ENCODE measurements at regions not wholly inside any gene's neighbourhood (a gene's known extent, or its start where the extent isn't known, plus 50 kb on each side); places are given as distances from the start of the nearest gene placed in this dataset.
A peak's percentile ranks its signal among the peaks of the same experiment; 100 is the strongest.
"Not testable (repeated sequence)": the region's sequence is repeated elsewhere in the genome, so short reads cannot be mapped to it uniquely, and the experiment has no call there.

DNA sequence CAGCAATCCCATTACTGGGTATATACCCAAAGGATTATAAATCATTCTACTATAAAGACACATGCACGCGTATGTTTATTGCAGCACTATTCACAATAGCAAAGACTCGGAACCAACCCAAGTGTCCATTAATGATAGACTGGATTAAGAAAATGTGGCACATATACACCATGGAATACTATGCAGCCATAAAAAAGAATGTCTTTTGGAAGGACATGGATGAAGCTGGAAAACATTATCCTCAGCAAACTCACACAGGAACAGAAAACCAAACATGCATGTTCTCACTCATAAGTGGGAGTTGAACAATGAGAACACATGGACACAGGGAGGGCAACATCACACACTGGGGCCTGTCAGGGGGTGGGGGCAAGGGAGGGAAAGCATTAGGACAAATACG is 143.7 kb upstream of the IVNS1ABP start:
- not testable (repeated sequence) for DNase-seq

GRCh38 chr1:185459141-185459540 is 142.1 kb upstream of the IVNS1ABP start:
- DNase-seq, result no peak

- DNase-seq, result no peak
Observed at GRCh38 chr1:185458670-185459069, 141.6 kb upstream of the IVNS1ABP start.

GRCh38 chr1:185453496-185454192 is 136.6 kb upstream of the IVNS1ABP start:
- no peak for DNase-seq

GRCh38 chr1:185450917-185451316 is 133.9 kb upstream of the IVNS1ABP start:
- DNase-seq, result no peak

- no peak for DNase-seq
Observed at GRCh38 chr1:185450060-185450788, 133.2 kb upstream of the IVNS1ABP start.

GRCh38 chr1:185449378-185450059 is 132.5 kb upstream of the IVNS1ABP start:
- no peak for DNase-seq

GRCh38 chr1:185448591-185449186 is 131.6 kb upstream of the IVNS1ABP start:
- no peak for DNase-seq

GRCh38 chr1:185446131-185446530 is 129.1 kb upstream of the IVNS1ABP start:
- DNase-seq, result no peak

DNA sequence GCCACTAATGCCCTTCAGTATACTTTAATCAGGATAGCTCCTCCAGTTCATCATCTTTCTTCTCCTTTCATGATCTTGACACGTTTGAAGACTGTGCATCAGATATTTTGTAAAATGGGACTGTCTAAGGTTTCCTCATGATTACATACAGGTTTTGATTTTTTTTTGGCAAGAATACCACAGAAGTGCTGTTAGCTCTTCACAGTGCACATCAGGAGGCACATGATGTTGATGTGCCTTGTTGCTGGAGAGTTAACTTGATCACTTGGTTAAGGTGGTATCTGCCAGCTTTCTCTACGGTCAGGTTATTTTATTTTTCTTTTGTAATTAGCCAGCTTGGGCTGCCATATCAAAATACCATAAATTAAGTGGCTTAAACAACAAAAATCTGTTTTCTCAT is 128.6 kb upstream of the IVNS1ABP start:
- DNase-seq, result no peak

DNA sequence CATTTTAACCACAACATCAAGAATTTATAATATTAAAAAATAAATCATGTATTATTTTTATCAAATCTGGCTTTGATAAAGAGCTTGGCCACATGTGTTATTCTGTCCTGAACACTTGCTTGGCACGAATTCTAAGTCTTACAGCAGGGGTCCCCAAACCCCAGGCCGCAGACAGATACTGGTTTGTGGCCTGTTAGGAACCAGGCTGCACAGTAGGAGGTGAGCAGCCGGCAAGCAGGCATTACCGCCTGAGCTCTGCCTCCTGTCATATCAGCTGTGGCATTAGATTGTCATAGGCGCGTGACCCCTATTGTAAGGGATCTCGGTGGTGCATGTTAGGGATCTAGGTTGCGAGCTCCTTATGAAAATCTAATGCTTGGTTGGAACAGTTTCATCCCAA is 127.6 kb upstream of the IVNS1ABP start:
- DNase-seq, result no peak

GRCh38 chr1:185442050-185442449 is 125.0 kb upstream of the IVNS1ABP start:
- no peak for DNase-seq

- DNase-seq, result no peak
Observed at GRCh38 chr1:185441605-185442004, 124.6 kb upstream of the IVNS1ABP start.

DNA sequence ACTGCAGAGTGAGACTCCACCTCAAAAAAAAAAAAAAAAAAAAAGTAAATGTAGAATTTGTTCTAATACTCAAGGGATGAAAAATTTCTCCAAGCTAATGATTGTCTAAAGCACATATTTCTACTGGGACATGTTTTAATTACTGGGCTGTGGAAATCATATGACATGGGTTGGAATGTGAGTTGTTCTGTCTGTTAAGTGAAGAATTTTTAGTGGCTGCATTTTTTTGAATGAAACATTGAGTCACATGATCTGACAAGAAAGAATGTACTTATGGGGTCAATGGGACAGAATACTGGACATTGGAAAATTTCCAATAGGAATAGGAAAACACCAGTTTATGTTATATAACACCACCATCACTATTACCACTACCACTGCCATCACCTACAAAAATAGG is 123.8 kb upstream of the IVNS1ABP start:
- DNase-seq, result no peak

DNA sequence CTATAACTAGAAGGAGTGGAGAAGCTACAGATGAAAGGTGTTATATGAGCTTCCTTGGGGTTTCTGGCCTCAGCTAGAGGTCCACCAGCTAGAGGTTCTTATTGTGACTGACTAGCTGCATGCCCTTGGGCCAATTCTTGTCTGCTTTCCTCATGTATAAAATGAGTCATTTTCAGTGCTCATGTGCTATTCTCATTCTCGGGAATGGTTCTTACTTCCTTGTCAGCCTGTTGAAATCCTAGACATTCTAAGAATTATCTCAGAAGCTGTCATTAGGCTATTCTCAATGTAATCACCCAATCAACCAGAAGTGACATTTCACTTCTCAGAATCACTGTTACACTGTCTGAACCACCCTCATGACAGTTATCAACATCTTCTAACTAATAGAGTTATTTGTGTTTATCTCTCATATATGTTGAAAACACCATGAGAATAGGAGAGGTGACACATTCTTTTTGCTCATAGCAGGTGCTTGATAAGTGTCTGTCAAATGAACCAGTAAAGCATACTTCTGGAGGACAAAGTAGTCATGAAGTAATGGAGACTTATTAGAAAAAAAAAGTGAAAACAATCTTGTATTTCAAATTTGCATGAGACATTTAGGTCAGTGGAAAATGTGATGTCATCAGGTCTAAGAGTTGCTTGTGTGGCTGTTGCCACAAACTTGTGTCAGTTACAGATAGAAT is 122.8 kb upstream of the IVNS1ABP start:
- no peak for DNase-seq

- peak; percentile 4 for DNase-seq
Observed at GRCh38 chr1:185438936-185439335, 121.9 kb upstream of the IVNS1ABP start.

GRCh38 chr1:185435696-185436379 is 118.8 kb upstream of the IVNS1ABP start:
- no peak for DNase-seq

- DNase-seq, result no peak
Observed at GRCh38 chr1:185434721-185435120, 117.7 kb upstream of the IVNS1ABP start.

DNA sequence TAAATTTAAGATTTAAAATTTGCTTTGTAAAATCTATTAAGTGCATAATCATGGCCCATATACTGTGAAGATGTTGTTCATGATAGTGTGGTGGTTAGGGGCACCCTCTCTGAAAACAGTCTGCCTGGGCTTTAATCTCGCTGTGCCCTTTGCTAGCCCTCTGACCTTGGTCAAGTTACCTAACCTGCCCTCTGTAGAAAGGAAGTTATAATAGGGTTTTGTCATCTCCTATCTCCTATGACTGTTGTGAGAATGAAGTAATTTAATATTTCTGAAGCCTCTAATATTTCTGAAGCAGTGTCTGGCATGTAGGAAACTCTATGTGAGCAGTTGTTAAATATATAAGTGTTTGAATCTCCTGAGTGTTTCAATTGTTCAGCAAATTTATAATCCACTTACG is 116.6 kb upstream of the IVNS1ABP start:
- DNase-seq, result no peak

GRCh38 chr1:185432948-185433347 is 115.9 kb upstream of the IVNS1ABP start:
- DNase-seq, result no peak

GRCh38 chr1:185431612-185432011 is 114.6 kb upstream of the IVNS1ABP start:
- no peak for DNase-seq

DNA sequence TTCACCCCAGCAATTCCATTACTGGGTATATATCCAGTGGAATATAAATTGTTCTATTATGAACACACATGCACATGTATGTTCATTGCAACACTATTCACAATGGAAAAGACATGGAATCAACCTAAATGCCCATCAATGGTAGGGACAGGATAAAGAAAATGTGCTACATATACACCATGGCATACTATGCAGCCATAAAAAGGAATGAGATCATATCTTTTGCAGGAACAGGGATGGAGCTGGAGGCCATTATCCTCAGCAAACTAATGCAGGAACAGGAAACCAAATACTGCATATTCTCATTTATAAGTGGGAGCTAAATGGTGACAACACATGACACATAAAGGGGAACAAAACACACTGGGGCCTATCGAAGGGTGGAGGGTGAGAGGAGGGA is 112.6 kb upstream of the IVNS1ABP start:
- not testable (repeated sequence) for DNase-seq
